Activated CD4-positive, alpha-beta T cell treated with anti-CD3 and anti-CD28 coated beads, Interleukin-2, amount 50 U/mL, for 16 hours (primary cell): ENCODE measurements at regions not wholly inside any gene's neighbourhood (a gene's known extent, or its start where the extent isn't known, plus 50 kb on each side); places are given as distances from the start of the nearest gene placed in this dataset.
"Not testable (repeated sequence)": the region's sequence is repeated elsewhere in the genome, so short reads cannot be mapped to it uniquely, and the experiment has no call there.

Experiments
- DNase-seq: peaks from one replicate; pipeline ENCODE4 v3.0.0-alpha.2; 2020

DNA sequence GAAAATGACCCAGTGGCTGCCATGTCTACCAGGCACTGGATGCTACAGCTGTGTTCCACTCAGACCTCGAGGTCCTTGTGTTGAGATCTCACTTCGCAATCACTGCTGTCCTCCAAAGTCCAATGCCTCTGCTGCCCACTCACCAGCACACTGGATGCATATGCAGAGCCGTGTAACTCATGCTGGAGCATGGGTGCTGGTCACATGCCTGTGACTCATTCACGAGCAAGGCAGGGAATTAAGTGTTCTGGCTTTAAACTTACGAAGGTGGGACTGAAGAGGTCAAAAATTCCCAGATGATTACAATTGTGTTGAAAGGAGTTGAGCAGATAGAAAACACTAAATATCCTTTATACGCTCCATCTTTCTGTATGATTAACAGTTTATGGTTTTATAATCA, 417.5 kb downstream of the NUP35 start:
- no peak for DNase-seq

DNA sequence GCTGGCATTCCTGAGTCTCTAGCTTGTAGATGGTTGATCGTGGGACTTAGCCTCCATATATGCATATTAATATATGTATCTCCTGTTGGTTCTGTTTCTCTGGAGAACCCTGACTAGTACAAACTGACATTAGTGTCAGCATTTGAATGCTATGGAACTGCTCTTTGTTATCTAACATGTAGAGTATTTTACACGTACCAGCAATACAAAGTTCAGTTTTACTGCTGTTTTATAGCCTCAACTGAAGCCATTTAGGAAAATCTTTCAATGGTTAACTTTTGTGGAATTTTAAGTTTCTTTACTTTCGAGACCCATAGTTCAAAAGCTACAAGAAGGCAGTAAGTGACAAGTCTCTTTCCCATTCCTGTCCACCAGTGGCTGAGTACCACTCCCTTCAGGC, 418.4 kb downstream of the NUP35 start:
- DNase-seq = no peak

DNA sequence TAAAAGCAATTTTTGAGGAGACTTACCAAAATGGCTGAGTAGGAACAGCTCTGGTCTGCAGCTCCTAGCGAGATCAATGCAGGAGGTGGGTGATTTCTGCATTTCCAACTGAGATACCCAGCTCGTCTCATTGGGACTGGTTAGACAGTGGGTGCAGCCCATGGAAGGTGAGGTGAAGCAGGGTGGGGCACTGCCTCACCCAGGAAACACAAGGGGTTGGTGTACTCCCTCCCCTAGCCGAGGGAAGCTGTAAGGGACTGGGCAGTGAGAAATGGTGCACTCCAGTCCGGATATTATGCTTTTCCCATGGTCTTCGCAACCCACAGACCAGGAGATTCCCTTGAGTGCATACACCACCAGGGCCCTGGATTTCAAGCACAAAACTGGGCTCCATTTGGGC, 419.0 kb downstream of the NUP35 start:
- DNase-seq = no peak

DNA sequence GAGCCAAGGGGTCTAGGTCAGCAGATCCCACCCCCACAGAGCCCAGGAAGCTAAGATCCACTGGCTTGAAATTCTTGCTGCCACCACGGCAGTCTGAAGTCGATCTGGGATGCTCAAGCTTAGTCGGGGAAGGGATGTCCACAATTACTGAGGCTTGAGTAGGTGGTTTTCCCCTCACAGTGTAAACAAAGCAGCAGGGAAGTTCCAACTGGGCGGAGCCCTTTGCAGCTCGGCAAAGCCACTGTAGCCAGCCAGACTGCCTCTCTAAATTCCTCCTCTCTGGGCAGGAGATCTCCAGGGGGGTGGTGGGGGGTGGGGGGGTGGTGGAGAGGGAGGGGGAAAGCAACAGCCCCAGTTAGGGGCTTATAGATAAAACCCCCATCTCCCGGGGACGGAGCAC, 419.5 kb downstream of the NUP35 start:
- no peak for DNase-seq

DNA sequence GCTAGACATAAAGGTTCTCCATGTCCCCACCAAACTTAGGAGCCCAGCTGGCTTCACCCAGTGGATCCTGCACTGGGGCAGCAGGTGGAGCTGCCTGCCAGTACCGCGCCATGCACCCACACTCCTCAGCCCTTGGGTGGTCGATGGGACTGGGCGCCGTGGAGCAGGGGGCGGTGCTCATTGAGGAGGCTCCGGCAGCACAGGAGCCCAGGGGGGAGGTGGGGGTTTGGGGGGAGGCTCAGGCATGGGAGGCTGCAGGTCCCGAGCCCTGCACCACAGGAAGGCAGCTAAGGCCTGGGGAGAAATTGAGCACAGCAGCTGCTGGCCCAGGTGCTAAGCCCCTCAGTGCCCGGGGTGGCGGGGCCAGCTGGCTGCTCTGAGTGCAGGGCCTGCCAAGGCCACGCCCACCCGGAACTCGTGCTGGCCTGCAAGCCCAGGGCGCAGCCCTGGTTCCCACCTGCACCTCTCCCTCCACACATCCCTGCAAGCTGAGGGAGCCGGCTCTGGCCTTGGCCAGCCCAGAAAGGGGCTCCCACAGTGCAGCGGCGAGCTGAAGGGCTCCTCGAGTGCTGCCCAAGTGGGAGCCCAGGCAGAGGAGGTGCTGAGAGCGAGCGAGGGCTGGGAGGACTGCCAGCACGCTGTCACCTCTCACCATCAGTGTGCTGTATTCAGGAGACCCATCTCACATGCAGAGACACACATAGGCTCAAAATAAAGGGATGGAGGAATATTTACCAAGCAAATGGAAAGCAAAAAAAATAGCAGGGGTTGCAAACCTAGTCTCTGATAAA, 422.5 kb downstream of the NUP35 start:
- DNase-seq = not testable (repeated sequence)

DNA sequence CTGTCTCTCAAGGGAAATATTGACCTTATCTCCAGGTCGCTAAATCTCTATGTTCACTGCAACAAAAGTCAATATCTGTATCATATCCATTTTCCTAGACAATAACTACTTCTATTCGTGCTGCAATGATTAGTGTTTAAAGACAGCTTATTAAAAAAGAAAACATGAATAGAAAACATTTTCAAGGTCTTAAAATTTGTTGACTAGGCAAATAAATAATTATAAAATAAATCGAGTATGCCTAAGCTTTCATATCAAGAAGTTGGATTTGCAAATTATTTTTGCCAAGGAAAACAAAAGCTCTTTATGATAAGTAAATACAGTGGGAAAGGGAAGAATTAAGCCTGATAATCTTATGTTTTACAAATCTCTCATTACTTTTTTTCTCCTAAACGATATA, 428.5 kb downstream of the NUP35 start:
- no peak for DNase-seq

DNA sequence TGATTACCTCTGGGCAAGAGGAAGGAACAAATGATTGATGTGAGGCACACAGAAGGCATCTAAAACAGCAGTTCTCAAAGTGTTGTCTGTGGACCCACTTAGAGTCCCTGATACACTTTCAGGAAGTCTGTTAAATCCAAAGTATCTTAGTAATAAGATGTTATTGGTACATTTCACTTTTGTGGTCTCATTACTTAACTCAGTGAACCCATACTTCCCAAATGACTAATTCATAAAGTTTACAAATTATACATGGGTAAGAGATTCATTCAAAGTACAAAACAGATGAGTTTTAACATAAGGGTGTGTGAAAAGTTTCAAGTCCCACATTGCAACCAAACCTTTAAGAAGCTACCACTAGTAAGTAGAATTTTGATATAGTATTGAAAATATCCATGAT, 440.5 kb downstream of the NUP35 start:
- no peak for DNase-seq

DNA sequence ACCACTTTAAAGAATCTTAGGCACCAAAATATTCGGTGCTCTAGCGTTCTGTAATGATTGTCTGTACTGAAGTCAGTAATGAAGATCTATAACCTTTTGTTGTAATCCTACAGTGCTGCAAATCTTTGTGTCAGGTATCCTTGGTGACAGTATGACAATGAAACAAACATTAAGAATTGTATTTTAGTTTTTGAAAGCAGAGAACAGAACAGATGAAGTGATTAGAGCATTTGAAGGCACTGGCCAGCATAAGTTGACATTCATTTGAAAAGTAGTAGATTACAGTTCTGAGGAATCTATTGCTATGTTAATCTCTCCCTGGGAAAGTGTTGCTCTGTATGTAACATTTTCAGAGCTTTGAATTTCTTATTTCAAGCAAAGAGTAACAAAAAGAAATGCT, 451.2 kb downstream of the NUP35 start:
- DNase-seq = no peak

DNA sequence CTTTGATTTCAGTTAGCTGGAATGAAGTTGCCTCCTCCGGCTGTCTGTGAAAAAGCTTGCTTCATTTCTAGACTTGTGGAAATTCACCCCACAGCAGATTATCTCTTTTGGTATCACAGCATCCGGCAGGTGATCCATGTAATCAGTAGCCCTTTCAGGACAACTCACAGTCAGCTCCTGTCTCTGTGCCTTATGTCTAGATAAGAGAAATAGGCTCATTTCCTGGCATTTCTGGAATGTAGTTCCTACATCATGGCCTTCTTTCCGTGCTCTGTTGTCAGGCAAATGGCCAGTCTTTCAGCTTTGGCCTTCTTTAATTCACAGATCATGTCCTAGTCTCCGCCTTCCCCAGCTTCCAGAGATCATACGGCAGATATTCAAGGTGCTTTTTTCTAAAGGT, 455.4 kb downstream of the NUP35 start:
- DNase-seq = no peak

DNA sequence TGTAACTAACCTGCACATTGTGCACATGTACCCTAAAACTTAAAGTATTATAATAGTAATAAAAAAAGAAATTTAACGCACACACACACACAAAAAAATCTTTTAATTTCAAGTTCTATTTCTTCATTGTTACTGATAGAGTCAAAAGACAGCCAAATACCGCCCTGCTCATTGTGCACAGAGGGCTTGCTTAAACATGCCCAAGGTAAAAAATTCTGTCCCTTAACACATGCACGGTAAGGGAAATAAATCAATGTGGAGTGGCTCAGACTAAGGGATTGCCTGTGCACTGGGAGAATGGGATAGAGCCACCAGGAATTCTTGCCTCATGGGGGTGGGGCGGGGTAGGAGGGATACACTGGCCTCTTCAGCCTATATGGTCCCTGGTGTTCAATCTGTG, 468.0 kb downstream of the NUP35 start:
- DNase-seq = no peak

DNA sequence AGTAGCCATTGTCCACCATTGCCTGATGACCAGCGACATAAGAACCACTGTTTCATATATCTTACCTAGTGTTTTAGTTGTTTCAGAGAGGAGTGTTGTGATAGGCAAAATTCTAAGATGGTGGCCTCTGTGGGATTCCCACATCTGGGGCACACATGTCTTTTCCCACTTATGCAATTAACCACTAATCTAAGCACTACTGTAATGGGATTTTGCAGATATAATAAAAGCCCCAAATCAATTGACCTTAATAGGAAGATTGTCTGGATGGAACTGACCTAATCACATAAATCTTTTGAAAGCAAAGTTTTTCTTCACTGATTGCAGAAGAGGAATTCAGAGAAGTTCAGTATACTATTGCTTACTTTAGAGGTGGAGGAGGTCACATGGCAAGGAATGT, 469.9 kb downstream of the NUP35 start:
- DNase-seq = no peak

DNA sequence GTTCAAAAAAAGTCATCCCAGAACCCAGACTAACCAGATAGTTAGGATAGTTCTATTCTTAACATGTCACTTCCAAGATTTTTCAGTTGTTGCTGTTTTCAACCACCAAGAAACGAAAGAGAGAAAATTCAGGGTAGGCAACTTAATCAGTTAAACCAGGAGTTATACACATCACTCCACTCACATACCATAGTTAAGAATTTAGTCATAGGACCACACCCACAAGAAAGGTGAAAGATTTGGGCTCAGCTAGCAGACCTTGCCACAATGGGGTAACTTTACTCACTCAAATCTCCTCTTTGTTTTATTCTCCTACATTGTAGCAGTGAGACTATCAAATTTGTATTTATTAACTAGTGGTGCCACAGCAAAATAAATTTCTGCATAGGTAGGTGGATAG, 473.6 kb downstream of the NUP35 start:
- no peak for DNase-seq

DNA sequence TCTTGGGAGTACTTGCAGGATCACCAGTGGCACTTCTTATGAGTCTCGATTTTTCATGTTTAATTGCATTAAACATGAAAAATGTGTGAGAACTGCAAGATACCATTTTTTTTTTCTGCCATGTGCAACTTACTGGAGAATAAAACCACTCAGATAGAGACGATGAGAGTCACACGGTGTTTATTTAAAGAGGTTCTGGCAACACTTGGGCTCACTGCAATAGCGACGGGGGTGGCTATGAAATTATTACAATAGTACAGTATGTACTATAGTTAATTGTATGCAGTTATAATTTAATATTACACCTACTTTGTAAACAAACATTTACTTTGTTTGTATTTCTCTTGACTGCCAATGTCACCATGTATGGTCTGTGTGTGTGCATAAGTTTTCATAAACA, 479.8 kb downstream of the NUP35 start:
- no peak for DNase-seq

DNA sequence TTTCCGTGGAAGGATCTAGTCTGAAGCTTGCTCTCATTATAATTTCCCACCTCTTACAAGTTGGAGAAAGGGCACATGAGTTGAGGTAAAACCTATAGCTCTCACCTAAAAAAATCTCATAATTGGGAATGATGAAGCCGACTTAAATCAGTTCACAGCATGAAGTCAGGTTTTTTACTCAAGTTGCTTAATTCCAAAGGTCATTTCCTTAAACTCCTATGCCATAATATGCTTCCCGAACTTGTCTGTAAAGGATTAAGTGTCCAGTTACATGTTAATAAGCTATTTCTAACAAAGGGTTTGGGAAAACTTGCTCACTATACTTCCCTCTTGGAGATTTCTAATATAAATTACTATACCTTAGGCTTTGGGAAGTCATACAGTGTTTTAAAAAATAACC, 481.2 kb downstream of the NUP35 start:
- DNase-seq = no peak

DNA sequence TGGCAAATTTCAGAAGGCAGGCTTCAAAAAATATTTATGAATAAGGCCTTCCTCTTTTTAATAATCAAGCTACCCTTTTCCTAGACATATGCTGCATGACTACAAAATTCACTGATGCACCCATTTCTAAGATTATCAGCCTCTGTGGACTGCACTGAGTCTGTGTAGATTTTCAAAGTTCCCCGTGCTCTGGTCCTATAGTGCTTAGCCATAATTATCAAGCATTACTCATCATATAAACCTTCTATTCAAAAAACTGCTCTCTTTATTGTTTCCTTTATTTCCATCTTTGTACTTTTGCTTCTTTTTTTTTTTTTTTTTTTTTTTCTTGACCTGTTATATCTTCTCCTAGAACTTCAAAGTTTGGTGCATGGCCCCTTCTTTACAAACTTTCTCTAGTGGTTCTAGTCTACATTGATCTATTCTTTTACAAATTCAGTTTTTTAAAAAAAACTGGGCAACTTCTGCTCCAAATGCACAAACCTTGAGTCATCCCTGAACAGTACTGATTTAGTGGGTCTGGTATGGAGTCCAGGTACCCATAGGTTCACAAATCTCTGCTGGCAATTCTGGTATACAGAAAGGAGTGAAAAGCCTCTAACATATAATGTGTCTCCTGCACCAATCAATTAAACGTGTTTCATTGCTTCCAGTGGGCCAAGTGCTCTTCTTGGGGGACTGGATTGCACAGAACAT, 481.9 kb downstream of the NUP35 start:
- no peak for DNase-seq

DNA sequence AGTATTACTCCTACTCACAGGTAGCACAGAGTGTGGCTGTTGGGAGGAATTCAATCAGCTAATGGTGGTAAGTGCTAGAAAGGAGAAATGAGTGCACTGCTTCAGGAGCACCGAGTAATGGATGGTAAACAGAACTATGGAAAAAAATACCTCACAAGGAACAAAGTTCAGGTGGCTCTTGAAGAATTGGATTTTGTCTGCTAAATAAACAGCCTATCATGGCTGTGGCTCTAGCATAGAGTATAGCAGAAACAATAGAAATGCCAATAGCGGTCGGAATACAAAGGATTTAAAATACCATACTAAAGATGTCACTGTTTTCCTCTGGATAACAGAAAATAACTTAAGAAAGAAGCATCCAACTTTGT, 482.5 kb downstream of the NUP35 start:
- no peak for DNase-seq

DNA sequence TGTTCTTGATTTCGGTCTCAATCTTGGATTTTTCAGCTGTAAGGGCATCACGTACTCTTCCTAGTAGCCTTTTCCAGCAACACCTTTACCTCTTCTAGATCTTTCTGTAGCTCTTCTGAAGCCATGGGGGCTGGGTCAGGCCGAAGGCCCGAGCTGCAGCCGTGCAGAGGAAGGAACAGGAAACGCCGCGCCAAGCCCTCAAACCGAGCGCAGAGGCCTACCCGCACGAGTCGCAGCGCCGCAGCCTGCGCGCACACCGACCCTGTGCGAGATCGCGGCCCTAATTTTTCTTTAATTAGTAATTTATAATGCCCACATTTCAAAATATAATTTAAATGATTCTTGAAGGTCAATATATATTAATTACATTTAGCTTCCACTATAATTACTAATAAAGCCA, 483.8 kb downstream of the NUP35 start:
- DNase-seq = no peak

DNA sequence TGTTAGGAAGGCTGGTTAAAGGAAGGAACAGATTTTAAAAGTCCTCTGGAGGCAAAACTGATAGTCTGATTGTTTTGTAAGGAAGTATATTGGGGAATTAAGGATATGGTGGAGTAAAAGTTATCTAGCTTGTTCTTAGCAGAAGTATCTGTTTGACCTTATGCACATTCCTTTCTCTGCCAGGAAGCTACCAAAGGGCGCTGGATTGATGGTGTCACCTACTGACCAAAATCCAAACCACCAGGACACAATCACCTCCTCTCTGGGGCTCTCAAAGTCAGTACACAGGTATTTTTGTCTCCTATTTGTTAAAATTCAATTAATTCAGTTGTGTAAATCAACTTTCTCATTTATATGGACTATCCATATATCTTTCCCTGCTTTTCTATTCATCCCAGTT, 484.5 kb downstream of the NUP35 start:
- DNase-seq = no peak

DNA sequence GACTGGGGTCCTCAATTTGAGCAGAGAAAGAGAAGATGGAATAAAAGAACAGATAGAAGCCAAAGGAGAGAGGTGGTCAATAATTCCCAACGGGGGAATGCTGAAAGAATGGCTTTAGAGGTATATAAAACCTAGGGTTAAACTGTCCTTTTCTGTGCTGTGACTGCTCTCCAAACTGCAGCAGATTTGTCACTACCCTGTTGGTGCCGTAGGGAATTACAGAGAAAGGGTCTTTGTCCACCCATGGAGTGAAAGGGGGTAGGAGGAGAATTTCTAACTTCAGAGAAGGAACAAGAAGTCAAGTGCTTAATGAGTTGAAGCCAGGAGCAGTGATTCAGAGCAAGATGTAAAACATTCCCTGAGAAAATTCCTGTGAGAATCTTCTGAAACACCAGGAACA, 486.5 kb downstream of the NUP35 start:
- DNase-seq = no peak

DNA sequence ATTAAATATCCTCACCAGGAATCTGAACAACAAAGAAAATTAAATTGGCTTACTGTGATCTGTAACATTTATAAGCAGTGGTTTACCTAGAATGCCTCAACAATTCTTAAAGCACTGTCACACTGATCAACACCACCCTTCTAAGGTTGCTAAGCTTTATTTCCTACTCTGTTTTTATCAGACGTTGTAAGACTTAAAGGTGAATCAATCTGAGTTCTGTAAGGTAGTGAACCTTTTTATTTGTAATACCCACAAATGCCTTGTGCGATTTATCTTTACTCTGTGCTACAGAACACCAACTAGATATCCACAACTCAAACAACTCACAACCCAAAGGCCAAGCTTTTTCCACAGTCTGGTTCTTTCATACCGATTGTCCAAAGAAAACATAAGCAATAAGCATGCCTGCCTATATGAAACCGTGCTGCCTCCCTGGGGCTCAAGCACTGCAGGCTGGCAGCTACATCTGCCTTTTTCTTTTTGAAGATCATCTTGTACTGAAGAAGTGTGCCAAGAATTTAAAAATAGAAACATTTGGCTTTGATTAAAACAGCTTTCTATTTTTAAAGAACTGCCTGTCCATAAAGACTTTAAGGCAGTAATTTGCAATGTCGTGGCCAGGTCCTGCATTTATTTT, 490.7 kb downstream of the NUP35 start:
- no peak for DNase-seq

DNA sequence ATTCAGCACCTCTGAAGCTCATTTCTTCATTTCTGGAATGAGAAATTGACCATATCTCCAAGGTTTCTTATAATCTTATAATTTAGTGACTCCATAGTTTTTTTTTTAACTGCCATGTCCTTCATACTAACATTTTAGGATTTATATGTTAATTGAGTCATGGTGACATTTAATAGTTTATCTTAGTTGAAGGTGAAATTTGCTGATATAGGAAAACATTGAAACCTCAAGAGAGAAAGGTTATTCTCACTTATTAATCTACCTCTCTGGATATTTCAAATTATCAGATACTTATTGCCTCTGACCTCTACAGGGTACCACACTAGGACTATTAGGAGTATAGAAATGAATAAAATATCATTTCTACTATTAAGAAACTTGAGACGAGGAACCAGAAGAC, 499.0 kb downstream of the NUP35 start:
- no peak for DNase-seq

DNA sequence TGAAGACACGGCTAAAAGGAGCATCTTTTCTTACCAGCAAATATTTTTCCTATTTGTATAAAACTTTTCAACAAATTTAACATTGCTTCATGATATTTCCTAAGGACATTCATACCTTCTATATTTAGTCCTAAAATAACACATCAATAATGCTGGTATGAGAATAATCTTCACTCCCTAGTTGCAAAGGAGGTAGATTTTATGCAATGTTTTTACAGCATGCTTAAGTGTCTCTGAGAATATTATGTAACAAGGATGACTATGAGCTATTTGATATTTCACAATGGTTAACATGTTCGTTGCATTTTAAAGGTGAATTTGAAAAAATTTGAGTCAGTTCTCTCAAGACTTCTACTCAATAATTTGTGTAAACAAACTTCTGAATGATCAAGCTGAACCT, 506.7 kb downstream of the NUP35 start:
- no peak for DNase-seq

DNA sequence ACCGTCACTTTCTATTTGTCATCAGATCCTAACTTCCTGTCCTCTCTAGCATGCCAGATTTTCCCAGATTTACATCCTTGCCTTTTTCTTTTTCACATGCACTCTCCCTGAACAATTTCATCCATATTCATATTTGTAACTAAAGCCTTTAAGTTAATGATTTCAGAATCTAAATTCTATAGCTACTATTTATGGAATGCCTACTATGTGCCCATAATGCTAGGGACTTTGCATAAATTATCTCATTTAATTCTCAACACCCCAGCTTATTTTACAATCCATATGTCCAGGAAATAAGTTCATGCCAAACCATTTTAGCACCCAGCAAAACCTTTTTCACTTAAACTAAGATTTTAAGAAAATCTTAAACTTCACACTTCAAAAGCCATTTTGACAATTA, 531.9 kb downstream of the NUP35 start:
- DNase-seq = no peak

DNA sequence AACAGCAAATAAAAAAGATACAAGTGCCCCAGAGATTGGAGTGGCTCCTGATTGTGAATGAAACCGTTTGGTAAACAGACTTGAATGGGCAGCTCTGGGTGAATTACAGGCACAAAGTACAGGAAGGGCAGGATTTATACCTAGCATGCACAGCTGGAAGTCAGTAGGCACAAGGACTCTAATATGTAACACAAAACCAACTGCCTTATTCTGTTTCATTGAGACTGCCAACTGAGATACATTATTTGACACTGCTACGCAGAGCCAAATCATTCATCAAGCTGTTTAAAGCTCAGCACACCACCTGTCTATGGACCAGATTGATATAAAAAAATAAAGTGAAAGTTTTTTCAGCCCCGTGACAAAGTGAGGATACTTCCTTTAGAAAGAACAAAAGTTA, 541.2 kb downstream of the NUP35 start:
- no peak for DNase-seq

DNA sequence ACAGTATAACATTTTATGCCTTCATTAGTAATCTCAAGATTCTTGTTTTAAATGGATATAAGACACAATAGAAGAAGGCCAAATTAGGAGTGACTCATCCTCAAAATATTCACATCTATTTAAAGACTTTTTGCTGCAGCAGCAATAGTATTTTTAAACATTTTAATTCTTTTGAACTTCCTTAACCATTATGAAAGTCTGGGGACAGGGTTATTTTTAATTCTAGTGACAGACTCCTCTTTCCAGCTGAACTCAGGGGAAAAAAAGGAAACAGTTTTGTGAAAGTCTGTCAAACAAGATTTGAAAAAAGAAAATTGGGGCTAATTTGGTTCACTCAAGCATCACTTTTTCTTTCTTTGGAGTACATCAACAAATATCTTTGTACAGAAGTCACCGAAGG, 541.8 kb downstream of the NUP35 start:
- no peak for DNase-seq
